Hypothalamus (tissue), 51 donors: ENCODE measurements at regions not wholly inside any gene's neighbourhood (a gene's known extent, or its start where the extent isn't known, plus 50 kb on each side); places are given as distances from the start of the nearest gene placed in this dataset.

ENCODE experiments used
- DNase-seq, 51 donors: peaks; one replicate each; lab custom pipeline; 2025; lab: John Stamatoyannopoulos, UW

GRCh38 chr2:19300961-19301360 is 57.5 kb downstream of the OSR1 start:
- no peak for DNase-seq

GRCh38 chr2:19299522-19299921 is 58.9 kb downstream of the OSR1 start:
- DNase-seq = no peak

- DNase-seq = no peak
Observed at GRCh38 chr2:19299032-19299431, 59.4 kb downstream of the OSR1 start.

GRCh38 chr2:19297716-19298115 is 60.7 kb downstream of the OSR1 start:
- DNase-seq = no peak

- DNase-seq = no peak
Observed at GRCh38 chr2:19295998-19296502, 62.4 kb downstream of the OSR1 start.

GRCh38 chr2:19292007-19292406 is 66.4 kb downstream of the OSR1 start:
- no peak for DNase-seq

- no peak for DNase-seq
Observed at GRCh38 chr2:19288291-19288690, 70.1 kb downstream of the OSR1 start.

GRCh38 chr2:19287324-19287723 is 71.1 kb downstream of the OSR1 start:
- DNase-seq = no peak

- no peak for DNase-seq
Observed at GRCh38 chr2:19282305-19282704, 76.1 kb downstream of the OSR1 start.

GRCh38 chr2:19274439-19274838 is 84.0 kb downstream of the OSR1 start:
- DNase-seq = no peak

GRCh38 chr2:19272941-19273470 is 85.4 kb downstream of the OSR1 start:
- DNase-seq = no peak

GRCh38 chr2:19272039-19272438 is 86.4 kb downstream of the OSR1 start:
- no peak for DNase-seq

GRCh38 chr2:19264852-19265251 is 93.6 kb downstream of the OSR1 start:
- no peak for DNase-seq

GRCh38 chr2:19262150-19262549 is 96.3 kb downstream of the OSR1 start:
- DNase-seq = no peak

GRCh38 chr2:19261061-19261460 is 97.4 kb downstream of the OSR1 start:
- no peak for DNase-seq

GRCh38 chr2:19256121-19256601 is 102.3 kb downstream of the OSR1 start:
- DNase-seq = no peak

GRCh38 chr2:19255481-19255880 is 102.9 kb downstream of the OSR1 start:
- DNase-seq = no peak

- DNase-seq = no peak
Observed at GRCh38 chr2:19251554-19251953, 106.9 kb downstream of the OSR1 start.

- no peak for DNase-seq
Observed at GRCh38 chr2:19250906-19251305, 107.5 kb downstream of the OSR1 start.

GRCh38 chr2:19247186-19247585 is 111.2 kb downstream of the OSR1 start:
- DNase-seq = no peak

GRCh38 chr2:19246496-19246895 is 111.9 kb downstream of the OSR1 start:
- no peak for DNase-seq

GRCh38 chr2:19244460-19245363 is 113.7 kb downstream of the OSR1 start:
- DNase-seq = no peak
